IPS DF 6.9 (cell line): ENCODE measurements at regions not wholly inside any gene's neighbourhood (a gene's known extent, or its start where the extent isn't known, plus 50 kb on each side); places are given as distances from the start of the nearest gene placed in this dataset.

Experiments
- DNase-seq: peaks from one replicate; pipeline ENCODE4 v3.0.0-alpha.2; 2013; ENCODE audit warnings: low read depth, low spot score
- H3K27ac ChIP-seq: one replicate; pipeline ENCODE4 v1.5.1; 2013; ENCODE audit warnings: low read length, control low read depth
- H3K27me3 ChIP-seq: 2 replicates; pipeline ENCODE4 v1.6.1; 2013; ENCODE audit warnings: mild to moderate bottlenecking, low read length; ENCODE audit not compliant: control insufficient read depth, insufficient read depth
- H3K36me3 ChIP-seq: 2 replicates; pipeline ENCODE4 v1.6.1; 2013; ENCODE audit warnings: low read length; ENCODE audit not compliant: control insufficient read depth, insufficient read depth
- H3K4me1 ChIP-seq: 2 replicates; pipeline ENCODE4 v1.6.1; 2013; ENCODE audit warnings: low read length; ENCODE audit not compliant: control insufficient read depth, insufficient read depth
- H3K4me3 ChIP-seq: 2 replicates; pipeline ENCODE4 v1.5.1; 2013; ENCODE audit warnings: mild to moderate bottlenecking, low read length
- H3K9me3 ChIP-seq: 2 replicates; pipeline ENCODE4 v1.6.1; 2013; ENCODE audit warnings: low read length, inconsistent platforms; ENCODE audit not compliant: control insufficient read depth, insufficient read depth
- WGBS: extraction: QIAGEN DNeasy Blood & Tissue Kit; methylation state at CpG from one replicate; pipeline ENCODE4 v1.1.7; 2013; ENCODE audit warnings: mixed read lengths, missing lambda C conversion rate; ENCODE audit not compliant: insufficient read length, insufficient coverage; 5-methylcytosine and 5-hydroxymethylcytosine counted together

DNA sequence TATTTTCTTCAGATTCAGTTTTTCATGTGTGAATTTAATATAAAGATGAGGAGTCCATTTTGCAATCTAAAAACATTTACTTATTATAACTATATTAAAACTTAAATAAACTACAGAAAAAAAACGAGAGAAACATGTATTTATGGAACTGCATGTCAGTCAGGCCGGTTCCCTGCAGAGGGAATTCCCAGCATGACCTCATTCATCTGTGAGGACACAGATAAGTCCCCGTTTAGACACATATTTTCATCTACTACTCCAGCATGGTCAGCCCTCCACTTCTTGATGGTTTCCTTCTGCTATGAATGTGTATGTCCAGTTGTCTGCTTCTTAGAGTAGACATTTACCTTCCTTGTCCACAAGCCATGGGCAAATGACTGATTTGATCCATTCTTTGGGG lies 339.1 kb downstream of the SEMA3D start:
- no peaks in the 10 kb centered on the region for H3K9me3 ChIP-seq
- H3K4me1 ChIP-seq, result no peaks in the 10 kb centered on the region
- DNase-seq, result no peak
- no peaks in the 10 kb centered on the region for H3K36me3 ChIP-seq
- no CpG with 5 or more reads among the region's 3 CpGs for WGBS
- H3K4me3 ChIP-seq, result no peak overlapping the region
- no peaks in the 10 kb centered on the region for H3K27me3 ChIP-seq
- no peak overlapping the region for H3K27ac ChIP-seq

DNA sequence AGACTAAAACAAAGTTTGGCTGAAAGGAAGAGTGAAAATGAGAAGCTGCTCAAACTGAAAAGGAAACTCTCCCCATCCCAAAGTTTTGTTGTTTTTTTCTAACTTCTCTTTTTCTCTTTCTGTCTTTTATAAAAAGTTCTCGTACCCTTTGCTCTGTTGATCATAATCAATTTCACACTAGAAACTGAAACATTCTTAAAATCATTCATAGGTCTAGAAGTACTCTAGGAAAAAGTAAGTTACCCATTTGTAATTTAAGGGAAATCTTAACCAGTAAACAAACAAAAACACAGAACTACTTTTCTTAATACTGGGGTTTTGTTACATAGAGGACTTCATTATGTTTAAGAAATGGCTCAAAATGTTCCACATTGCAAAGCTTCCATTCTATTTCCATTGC lies 339.8 kb downstream of the SEMA3D start:
- Histone ChIP-seq H3K27me3 (no peaks in the 10 kb centered on the region), H3K4me3 (no peak overlapping the region), H3K36me3 (no peaks in the 10 kb centered on the region), H3K9me3 (no peaks in the 10 kb centered on the region), H3K27ac (no peak overlapping the region), H3K4me1 (no peaks in the 10 kb centered on the region)
- no CpG with 5 or more reads among the region's 1 CpG for WGBS
- no peak for DNase-seq

DNA sequence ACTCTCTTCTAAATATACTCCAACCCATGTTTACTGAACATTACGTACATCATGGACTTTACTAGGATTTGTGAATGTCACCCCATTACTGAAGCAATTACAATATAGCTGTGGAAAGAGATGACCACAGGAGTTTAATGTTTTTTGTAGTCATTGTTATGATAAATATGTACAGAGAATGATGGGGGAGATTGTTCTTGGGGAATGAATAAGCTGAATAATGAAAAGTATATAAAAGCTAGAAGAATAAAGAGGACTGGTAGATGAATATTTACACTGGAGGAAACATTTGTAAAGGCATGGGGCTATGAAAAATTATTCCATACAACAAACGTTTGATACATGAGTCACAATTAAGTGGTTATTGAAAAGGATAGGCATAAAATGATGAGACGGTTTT lies 340.9 kb downstream of the SEMA3D start:
- no peak overlapping the region for H3K4me3 ChIP-seq
- no peaks in the 10 kb centered on the region for H3K4me1 ChIP-seq
- DNase-seq, result no peak
- H3K27me3 ChIP-seq, result no peaks in the 10 kb centered on the region
- H3K27ac ChIP-seq, result no peak overlapping the region
- H3K36me3 ChIP-seq, result no peaks in the 10 kb centered on the region
- no CpG with 5 or more reads among the region's 3 CpGs for WGBS
- H3K9me3 ChIP-seq, result no peaks in the 10 kb centered on the region

DNA sequence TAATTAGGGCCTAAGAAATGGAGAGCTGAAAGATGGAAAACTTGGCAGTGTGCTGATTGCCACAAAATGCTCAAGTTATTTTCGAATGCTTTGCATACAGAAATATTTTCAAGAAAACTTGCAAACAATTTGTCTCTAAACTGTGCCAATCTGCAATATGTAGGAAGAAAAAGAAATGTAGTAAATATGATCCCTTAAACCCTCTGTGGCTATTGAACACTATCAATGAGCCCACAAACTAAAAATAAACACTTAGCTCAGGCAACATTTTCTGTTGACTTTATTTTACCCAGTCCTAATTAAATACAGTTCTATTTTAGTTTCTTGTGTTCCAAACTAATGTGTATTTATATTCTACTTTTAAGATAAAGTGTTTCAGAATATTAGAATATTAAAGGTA lies 342.1 kb downstream of the SEMA3D start:
- H3K4me1 ChIP-seq, result no peaks in the 10 kb centered on the region
- H3K27ac ChIP-seq, result no peak overlapping the region
- H3K4me3 ChIP-seq, result no peak overlapping the region
- no peaks in the 10 kb centered on the region for H3K36me3 ChIP-seq
- no peak for DNase-seq
- no peaks in the 10 kb centered on the region for H3K27me3 ChIP-seq
- no peaks in the 10 kb centered on the region for H3K9me3 ChIP-seq
- whole genome bisulfite sequencing, result no CpG with 5 or more reads among the region's 1 CpG

DNA sequence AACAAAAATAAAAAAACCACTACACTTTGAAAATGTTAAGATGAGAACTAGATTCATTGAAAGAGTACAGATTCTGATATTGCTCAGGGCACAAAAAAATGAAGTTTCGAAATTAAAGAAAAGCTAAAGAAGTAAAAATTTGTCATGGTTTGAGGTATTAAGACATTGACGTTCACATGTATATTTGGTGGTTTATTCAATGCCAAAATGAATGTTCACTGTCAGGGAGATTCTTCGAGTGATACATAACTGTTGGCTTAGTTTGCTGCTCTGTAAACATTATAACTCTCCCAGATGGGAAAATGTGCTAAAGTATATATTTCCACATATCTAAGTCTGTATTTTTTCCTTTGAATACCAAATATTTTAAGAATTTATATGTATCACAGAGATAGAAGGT lies 345.0 kb downstream of the SEMA3D start:
- DNase-seq, result no peak
- no peak overlapping the region for H3K4me3 ChIP-seq
- H3K4me1 ChIP-seq, result no peaks in the 10 kb centered on the region
- no peaks in the 10 kb centered on the region for H3K27me3 ChIP-seq
- H3K9me3 ChIP-seq, result no peaks in the 10 kb centered on the region
- H3K27ac ChIP-seq, result no peak overlapping the region
- 100% methylated on average over 1 of the region's 3 CpGs for WGBS
- H3K36me3 ChIP-seq, result no peaks in the 10 kb centered on the region

DNA sequence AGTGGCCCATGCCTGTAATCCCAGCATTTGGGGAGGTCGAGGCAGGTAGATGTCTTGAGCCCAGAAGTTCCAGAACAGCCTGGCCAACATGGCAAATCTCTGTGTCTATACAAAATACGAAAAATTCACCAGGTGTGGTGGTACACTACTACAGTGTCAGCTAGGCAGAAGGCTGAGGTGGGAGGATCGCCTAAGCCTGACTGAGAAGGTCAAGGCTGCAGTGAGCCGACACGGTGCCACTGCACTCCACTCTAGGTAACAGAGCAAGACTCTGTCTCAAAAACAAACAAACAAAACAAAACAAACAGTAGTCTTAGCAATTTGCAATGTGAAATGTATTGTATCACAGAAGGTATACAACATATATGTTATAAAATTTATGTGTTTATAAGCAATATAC lies 348.0 kb downstream of the SEMA3D start:
- Histone ChIP-seq H3K9me3 (no peaks in the 10 kb centered on the region), H3K27me3 (no peaks in the 10 kb centered on the region), H3K4me3 (no peak overlapping the region), H3K27ac (no peak overlapping the region), H3K36me3 (no peaks in the 10 kb centered on the region), H3K4me1 (no peaks in the 10 kb centered on the region)
- DNase-seq, result no peak
- no CpG with 5 or more reads among the region's 5 CpGs for WGBS

DNA sequence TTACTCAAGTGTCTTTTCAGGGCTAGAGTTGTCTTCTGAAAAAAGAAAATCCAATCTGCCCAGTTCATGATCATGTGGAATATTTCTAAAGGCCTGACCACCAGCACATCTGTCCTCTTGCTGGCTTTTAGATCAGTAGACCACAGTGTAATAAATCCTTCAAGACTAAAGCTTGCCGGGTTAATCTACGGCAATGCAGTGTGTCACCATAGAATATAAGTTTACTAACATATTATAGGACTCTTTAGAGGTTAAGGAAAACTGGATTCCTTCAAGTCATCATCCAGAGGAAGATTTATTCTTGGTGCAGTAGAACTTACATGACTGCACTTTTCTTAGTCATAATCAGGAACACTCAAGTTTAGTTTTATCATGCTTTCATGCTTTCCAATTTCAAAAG lies 349.5 kb downstream of the SEMA3D start:
- Histone ChIP-seq H3K27me3 (no peaks in the 10 kb centered on the region), H3K4me1 (no peaks in the 10 kb centered on the region), H3K9me3 (no peaks in the 10 kb centered on the region), H3K27ac (no peak overlapping the region), H3K4me3 (no peak overlapping the region), H3K36me3 (no peaks in the 10 kb centered on the region)
- no CpG with 5 or more reads among the region's 2 CpGs for WGBS
- no peak for DNase-seq

DNA sequence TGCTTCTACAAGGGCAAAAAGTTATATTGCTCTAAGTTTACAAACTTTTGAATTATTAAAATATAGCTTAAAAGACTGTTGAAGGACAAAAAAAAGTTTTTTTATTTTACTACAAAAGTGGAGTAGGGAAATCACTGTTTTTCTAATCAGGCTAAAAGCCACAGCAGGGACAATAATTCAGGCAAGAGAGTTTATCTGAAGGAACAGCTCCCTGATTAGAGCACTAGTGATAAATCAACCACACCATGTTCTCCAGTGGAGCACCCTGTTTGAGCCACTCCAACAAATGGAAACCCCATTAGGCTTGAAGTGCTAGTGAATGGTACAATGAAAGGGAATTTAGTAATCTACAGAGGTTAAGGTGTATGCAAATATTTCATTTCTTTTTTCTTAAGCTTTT lies 357.1 kb downstream of the SEMA3D start:
- Histone ChIP-seq H3K4me3 (no peak overlapping the region), H3K36me3 (no peaks in the 10 kb centered on the region), H3K27ac (no peak overlapping the region), H3K27me3 (no peaks in the 10 kb centered on the region), H3K4me1 (no peaks in the 10 kb centered on the region), H3K9me3 (no peaks in the 10 kb centered on the region)
- no peak for DNase-seq

DNA sequence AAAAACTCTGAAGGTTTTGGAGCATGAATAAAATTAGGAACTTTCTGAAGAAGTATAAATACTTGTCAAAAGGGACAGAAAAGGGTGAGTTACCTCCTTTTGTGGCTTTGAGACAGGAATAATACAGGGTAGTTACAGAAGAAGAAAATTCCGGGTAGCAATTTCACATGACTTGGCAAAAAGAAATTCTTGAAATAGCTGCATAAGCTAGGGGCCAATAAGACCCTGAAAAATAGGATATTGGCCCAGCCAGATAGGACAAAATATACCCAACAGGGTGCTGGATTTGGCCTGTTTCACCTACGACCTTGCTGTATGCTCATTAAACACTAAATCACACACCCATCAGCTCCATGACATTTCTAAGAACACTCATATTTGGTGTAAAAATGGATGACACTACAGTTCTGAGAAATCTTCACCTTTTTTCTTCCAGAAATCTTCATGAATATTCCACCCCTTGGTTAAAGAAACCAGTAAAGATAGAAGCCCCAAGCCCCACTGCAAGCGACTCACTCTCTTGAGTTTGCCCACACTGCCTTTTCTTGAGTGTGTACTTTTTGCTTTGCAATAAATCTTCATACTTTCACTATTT lies 362.7 kb downstream of the SEMA3D start:
- WGBS, result no CpG with 5 or more reads among the region's 3 CpGs
- H3K4me1 ChIP-seq, result no peaks in the 10 kb centered on the region; the same call in 1 of the 2 replicates

DNA sequence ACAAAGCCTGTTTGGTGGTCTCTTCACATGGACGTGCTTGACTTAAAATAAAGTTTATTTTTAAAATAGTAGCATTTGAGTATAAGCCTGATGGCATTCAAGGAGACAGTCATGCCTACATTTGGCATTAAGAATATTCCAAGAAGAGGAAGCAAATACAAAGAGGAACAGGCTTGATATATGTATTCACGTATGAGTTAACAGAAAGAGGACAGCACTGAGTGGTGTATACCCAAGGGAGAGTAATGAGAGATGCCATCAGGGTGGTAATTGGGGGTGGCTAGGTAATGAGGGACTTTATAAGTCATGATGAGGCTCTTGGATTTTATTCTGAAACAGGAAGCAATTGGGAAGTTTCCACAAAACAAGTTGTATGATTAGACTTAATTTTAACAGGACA lies 363.3 kb downstream of the SEMA3D start:
- Histone ChIP-seq H3K36me3 (no peaks in the 10 kb centered on the region), H3K9me3 (no peaks in the 10 kb centered on the region), H3K27me3 (no peaks in the 10 kb centered on the region), H3K4me1 (no peaks in the 10 kb centered on the region; the same call in 1 of the 2 replicates), H3K4me3 (no peak overlapping the region), H3K27ac (no peak overlapping the region)
- DNase-seq, result no peak
- no CpG with 5 or more reads among the region's 2 CpGs for WGBS

More for the DNA sequence above, 362.7 kb downstream of the SEMA3D start:
- Histone ChIP-seq H3K36me3 (no peaks in the 10 kb centered on the region), H3K27ac (no peak overlapping the region), H3K9me3 (no peaks in the 10 kb centered on the region), H3K4me3 (no peak overlapping the region), H3K27me3 (no peaks in the 10 kb centered on the region)
- no peak for DNase-seq

DNA sequence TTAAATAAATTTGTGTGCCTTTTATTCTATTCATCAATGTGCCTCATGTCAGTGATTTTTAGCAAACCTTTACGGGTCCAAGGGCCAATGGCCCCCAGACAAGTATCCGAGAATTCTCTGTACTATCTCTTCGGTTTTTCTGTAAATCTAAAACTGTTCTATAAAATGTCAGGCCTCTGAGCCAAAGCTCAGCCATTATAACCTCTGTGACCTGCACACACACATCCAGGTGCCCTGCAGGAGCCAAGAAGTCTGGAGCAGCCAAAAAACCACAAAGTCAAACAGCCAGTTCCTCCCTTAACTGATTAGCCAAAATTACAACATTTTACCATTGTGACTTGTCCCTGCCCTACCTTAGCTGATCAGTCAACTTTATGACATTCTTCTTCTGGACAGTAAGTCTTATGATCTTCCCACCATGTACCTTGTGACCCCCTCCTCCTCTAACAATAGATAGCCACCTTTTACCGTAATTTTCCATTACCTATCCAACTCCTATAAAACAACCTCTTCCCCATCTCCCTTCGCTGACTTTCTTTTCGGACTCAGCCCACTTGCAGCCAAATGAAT lies 363.8 kb downstream of the SEMA3D start:
- H3K9me3 ChIP-seq, result no peaks in the 10 kb centered on the region
- no peaks in the 10 kb centered on the region for H3K27me3 ChIP-seq
- no peaks in the 10 kb centered on the region; the same call in 1 of the 2 replicates for H3K4me1 ChIP-seq
- DNase-seq, result no peak
- H3K4me3 ChIP-seq, result no peak overlapping the region
- no peaks in the 10 kb centered on the region for H3K36me3 ChIP-seq
- no peak overlapping the region for H3K27ac ChIP-seq
- no CpG with 5 or more reads among the region's 6 CpGs for WGBS
